ENCODE measurements at regions not wholly inside any gene's neighbourhood (a gene's known extent, or its start where the extent isn't known, plus 50 kb on each side); places are given as distances from the start of the nearest gene placed in this dataset.
"Not testable (repeated sequence)": the region's sequence is repeated elsewhere in the genome, so short reads cannot be mapped to it uniquely, and the experiment has no call there.

GRCh38 chrX:122134291-122134690 lies 1049.8 kb upstream of the GRIA3 start (continued):
- TF ChIP-seq FOXP1 (CRISPR knock-in tag; IDR thresholded peaks at IDR 0.05), result no peak
- no peak for TF ChIP-seq TRIM28 (IDR thresholded peaks at IDR 0.05)

- ChIA-PET CTCF (ENCODE audit: low intra/inter-chr PET ratio) (no interaction called here), POLR2A (no interaction called here)
- no peaks in the 10 kb centered on the region for H3K4me1 ChIP-seq (replicated peaks in 1 of 2; ENCODE audit: control insufficient read depth in 2 of 2, insufficient read depth in 2 of 2, low read length in 2 of 2)
- in situ Hi-C loops (cut with MboI) (no loop called here), intact Hi-C loops (cut with micrococcal nuclease) (no loop called here)
- H2AFZ ChIP-seq (ENCODE audit: low read depth, low read length), result no peak overlapping the region
- ATAC-seq, result no peak
- no peak for TF ChIP-seq PHF20 (IDR thresholded peaks at IDR 0.05; ENCODE audit: partially characterized antibody)
- TF ChIP-seq HNRNPUL1 (IDR thresholded peaks at IDR 0.05; ENCODE audit: low read length), result no peak
- TF ChIP-seq DPF2 (IDR thresholded peaks at IDR 0.05), result no peak
- TF ChIP-seq ZNF76 (CRISPR knock-in tag; IDR thresholded peaks at IDR 0.05; ENCODE audit: borderline replicate concordance), result no peak
- TF ChIP-seq OTX1 (CRISPR knock-in tag; IDR thresholded peaks at IDR 0.05), result no peak
- TF ChIP-seq FOXM1 (IDR thresholded peaks at IDR 0.05; ENCODE audit: low read depth), result no peak
- TF ChIP-seq FOXM1 (CRISPR knock-in tag; IDR thresholded peaks at IDR 0.05; ENCODE audit: low read depth), result no peak
- no peak for TF ChIP-seq SMARCE1 (IDR thresholded peaks at IDR 0.05)
- no peaks in the 10 kb centered on the region for H3K27me3 ChIP-seq (ENCODE audit: control insufficient read depth in 2 of 2, insufficient read depth in 2 of 2, low read length in 2 of 2)
- H3K9me1 ChIP-seq (ENCODE audit: control insufficient read depth, insufficient read depth, low read length), result no peaks in the 10 kb centered on the region
- WGBS (ENCODE audit: insufficient coverage, low coverage, missing lambda C conversion rate), result 0% methylated on average over 2 of the region's 2 CpGs
- FAIRE-seq, result no peak
- H4K20me1 ChIP-seq (replicated peaks; ENCODE audit: control insufficient read depth, insufficient read depth, low read length), result no peaks in the 10 kb centered on the region
- no peak overlapping the region for H3K4me2 ChIP-seq (ENCODE audit: insufficient read depth, low read length)
- no peaks in the 10 kb centered on the region for H3K36me3 ChIP-seq (ENCODE audit: control insufficient read depth, insufficient read depth, low read length)
- no TSS peak for BruUV-seq (replicated peaks)
- no peaks in the 10 kb centered on the region for H3K79me2 ChIP-seq (ENCODE audit: control insufficient read depth, insufficient read depth, low read length)
- H3K9ac ChIP-seq (ENCODE audit: insufficient read depth in 1 of 2, low read depth in 2 of 2, low read length in 2 of 2), result no peak overlapping the region
- DNase-seq (ENCODE audit: extremely low read depth in 1 of 4, low spot score in 3 of 4), result no peak
- H3K27ac ChIP-seq (ENCODE audit: extremely low read depth, low read depth, low read length), result no peak overlapping the region
- H3K4me3 ChIP-seq, result no peak overlapping the region
- H3K9me3 ChIP-seq (replicated peaks; ENCODE audit: control insufficient read depth, insufficient read depth, low read depth, low read length), result no peaks in the 10 kb centered on the region
These were observed 1049.0 kb upstream of the GRIA3 start for GRCh38 chrX:122135070-122135469.

- H3K79me2 ChIP-seq (ENCODE audit: control insufficient read depth, insufficient read depth, low read length); H4K20me1 ChIP-seq (replicated peaks; ENCODE audit: control insufficient read depth, insufficient read depth, low read length); intact Hi-C loops (cut with micrococcal nuclease); DNase-seq (ENCODE audit: extremely low read depth in 1 of 4, low spot score in 3 of 4); POLR2A ChIA-PET; FAIRE-seq; H3K4me2 ChIP-seq (ENCODE audit: insufficient read depth, low read length); H3K4me1 ChIP-seq (replicated peaks in 1 of 2; ENCODE audit: control insufficient read depth in 2 of 2, insufficient read depth in 2 of 2, low read length in 2 of 2); H3K36me3 ChIP-seq (ENCODE audit: control insufficient read depth, insufficient read depth, low read length); CTCF ChIA-PET (ENCODE audit: low intra/inter-chr PET ratio); in situ Hi-C loops (cut with MboI); H3K9ac ChIP-seq (ENCODE audit: insufficient read depth in 1 of 2, low read depth in 2 of 2, low read length in 2 of 2); H3K9me1 ChIP-seq (ENCODE audit: control insufficient read depth, insufficient read depth, low read length); H3K4me3 ChIP-seq; H2AFZ ChIP-seq (ENCODE audit: low read depth, low read length); BruUV-seq (replicated peaks); H3K9me3 ChIP-seq (replicated peaks; ENCODE audit: control insufficient read depth, insufficient read depth, low read depth, low read length); H3K27ac ChIP-seq (ENCODE audit: extremely low read depth, low read depth, low read length); ATAC-seq; H3K27me3 ChIP-seq (ENCODE audit: control insufficient read depth in 2 of 2, insufficient read depth in 2 of 2, low read length in 2 of 2): not testable (repeated sequence)
- WGBS (ENCODE audit: insufficient coverage, low coverage, missing lambda C conversion rate), result 3% methylated on average over 4 of the region's 5 CpGs
These were observed 1043.9 kb upstream of the GRIA3 start for GRCh38 chrX:122140219-122140618.

All from K562 (cell line).